Endothelial cell of umbilical vein (primary cell): ENCODE measurements at regions not wholly inside any gene's neighbourhood (a gene's known extent, or its start where the extent isn't known, plus 50 kb on each side); places are given as distances from the start of the nearest gene placed in this dataset.

Experiments
- BruUV-seq: library from RNA; stranded (reverse); fragments of 400-500 nt; replicated peaks from 2 replicates; lab custom pipeline; 2021; lab: Mats Ljungman, UMichigan
- CTCF ChIA-PET: fragments of 300-600, 350-600 bp; sonication (Branson Sonifier 250); formaldehyde crosslinking; loops from one replicate; lab custom pipeline; 2021; ENCODE audit warnings: antibody characterized with exemption, inconsistent platforms; lab: Charles Lee
- POLR2A ChIA-PET: fragments of 300-600, 350-600 bp; sonication (Branson Sonifier 250); formaldehyde crosslinking; loops from one replicate; lab custom pipeline; 2021; ENCODE audit warnings: antibody characterized with exemption, inconsistent platforms; lab: Charles Lee
- DNase-seq: peaks from one replicate; pipeline ENCODE4 v3.0.0-alpha.2; 2011; ENCODE audit warnings: low read depth, low spot score
- FAIRE-seq: peaks from 2 replicates; lab custom pipeline; 2011; peaks lifted over from hg19 to GRCh38; lab: Jason Lieb, UNC
- H2AFZ ChIP-seq: 2 replicates; pipeline ENCODE4 v1.6.0; 2012; ENCODE audit warnings: low read depth, low read length, control low read depth, inconsistent platforms
- H3K27ac ChIP-seq: 2 replicates; pipeline ENCODE4 v1.5.1; 2011; ENCODE audit warnings: low read depth, mild to moderate bottlenecking, control low read depth, low read length, moderate library complexity; ENCODE audit not compliant: insufficient read depth
- H3K27me3 ChIP-seq, 2 experiments: 2 replicates each; pipeline versions ENCODE4 v1.6.0 to v1.6.1; 2011; ENCODE audit warnings: low read length in 2 of 2, mixed read lengths in 1 of 2; ENCODE audit not compliant: control insufficient read depth in 2 of 2, insufficient read depth in 2 of 2
- H3K36me3 ChIP-seq, 2 experiments: 2 replicates in 1 of 2; 3 replicates in 1 of 2; pipeline ENCODE4 v1.5.1; 2011; ENCODE audit warnings: low read length in 2 of 2, mild to moderate bottlenecking in 1 of 2, moderate library complexity in 1 of 2; ENCODE audit not compliant: control insufficient read depth in 2 of 2, insufficient read depth in 2 of 2; ENCODE audit errors: extremely low read depth in 1 of 2
- H3K4me1 ChIP-seq: 3 replicates; pipeline ENCODE4 v1.5.1; 2011; ENCODE audit warnings: mild to moderate bottlenecking, low read length; ENCODE audit not compliant: control insufficient read depth, insufficient read depth; ENCODE audit errors: extremely low read depth
- H3K4me2 ChIP-seq: 2 replicates; pipeline ENCODE4 v1.6.1; 2011; ENCODE audit warnings: low read length, control low read depth, mixed read lengths; ENCODE audit not compliant: insufficient read depth
- H3K4me3 ChIP-seq, 3 experiments: fragments of 200-600 bp in 1 of 3; sonication (generic), shearing (Covaris generic) in 1 of 3; replicated peaks in 1 of 3; 2 replicates each; pipeline ENCODE4 v1.5.1; 2011 to 2016; ENCODE audit warnings: control low read depth in 3 of 3, low read length in 3 of 3, mild to moderate bottlenecking in 2 of 3, inconsistent platforms in 1 of 3, low read depth in 1 of 3, moderate library complexity in 1 of 3; ENCODE audit not compliant: insufficient read depth in 1 of 3
- H3K79me2 ChIP-seq: 2 replicates; pipeline ENCODE4 v1.6.0; 2012; ENCODE audit warnings: low read length, inconsistent platforms; ENCODE audit not compliant: control insufficient read depth, insufficient read depth
- H3K9ac ChIP-seq: replicated peaks from 2 replicates; pipeline ENCODE3; 2011; ENCODE audit warnings: low read length, control low read depth; ENCODE audit not compliant: insufficient read depth; ENCODE audit errors: extremely low read depth
- H3K9me1 ChIP-seq: replicated peaks from 3 replicates; pipeline ENCODE4 v1.6.0; 2011; ENCODE audit warnings: mild to moderate bottlenecking, low read length; ENCODE audit not compliant: control insufficient read depth, insufficient read depth; ENCODE audit errors: extremely low read depth
- H3K9me3 ChIP-seq: replicated peaks from 2 replicates; pipeline ENCODE4 v1.5.1; 2012; ENCODE audit warnings: low read length, inconsistent platforms; ENCODE audit not compliant: control insufficient read depth, insufficient read depth
- H4K20me1 ChIP-seq: replicated peaks from 2 replicates; pipeline ENCODE3; 2011; ENCODE audit warnings: mild to moderate bottlenecking, low read length; ENCODE audit not compliant: control insufficient read depth, insufficient read depth; ENCODE audit errors: extremely low read depth
- EZH2 ChIP-seq: IDR thresholded peaks from 2 replicates; pipeline ENCODE4 v1.6.1; 2012; ENCODE audit warnings: borderline replicate concordance, low read depth, mild to moderate bottlenecking, moderate library complexity, low read length, inconsistent platforms; ENCODE audit not compliant: severe bottlenecking
- FOS ChIP-seq: IDR thresholded peaks from 2 replicates; pipeline ENCODE4 v1.6.1; 2011; ENCODE audit warnings: mild to moderate bottlenecking, low read length, moderate library complexity, borderline replicate concordance; ENCODE audit not compliant: insufficient read depth
- GATA2 ChIP-seq: IDR thresholded peaks from 2 replicates; pipeline ENCODE4 v1.7.0; 2011; ENCODE audit warnings: low read depth, mild to moderate bottlenecking, moderate library complexity, mixed read lengths, low read length; ENCODE audit not compliant: insufficient read length, insufficient read depth
- JUN ChIP-seq: IDR thresholded peaks from 2 replicates; pipeline ENCODE4 v1.6.1; 2011; ENCODE audit warnings: borderline replicate concordance, low read depth; ENCODE audit not compliant: insufficient read length, insufficient read depth
- MYC ChIP-seq: IDR thresholded peaks from one replicate; pipeline ENCODE4 v1.6.1; 2011; ENCODE audit warnings: mild to moderate bottlenecking, low read depth, low read length
- POLR2A ChIP-seq: IDR thresholded peaks from 2 replicates; pipeline ENCODE4 v1.6.1; 2012; ENCODE audit warnings: low read depth, mild to moderate bottlenecking, control low read depth, low read length
- POLR2AphosphoS5 ChIP-seq: IDR thresholded peaks from 2 replicates; pipeline ENCODE4 v1.6.1; 2012; ENCODE audit warnings: low read depth, mild to moderate bottlenecking, control low read depth, low read length, moderate library complexity; ENCODE audit not compliant: insufficient read depth
- dilution Hi-C: fragments of 300-500 bp; cut with MboI; formaldehyde crosslinking; loops from one replicate; pipeline ENCODE4 v1.15.0; 2019; ENCODE audit warnings: low sequenced_read_pairs; ENCODE audit not compliant: extremely low pct_ligation_motif_present
- intact Hi-C: fragments of 100-400 bp; cut with micrococcal nuclease; formaldehyde crosslinking; loops from one replicate; pipeline ENCODE4 v1.10.0; 2022
- TF ChIP-seq, protein P1 (sequence below): IDR thresholded peaks from 2 replicates; pipeline ENCODE4 v1.6.1; 2011; ENCODE audit not compliant: insufficient read depth, insufficient read length
- TF ChIP-seq, protein P2 (sequence below), 2 donors: IDR thresholded peaks; 1 replicate in 1 of 2; 2 replicates in 1 of 2; pipeline ENCODE4 v1.5.1; 2011; ENCODE audit warnings: low read length in 2 of 2, mild to moderate bottlenecking in 2 of 2, moderate library complexity in 2 of 2, control low read depth in 1 of 2, inconsistent platforms in 1 of 2, low read depth in 1 of 2; ENCODE audit not compliant: insufficient read depth in 1 of 2; ENCODE audit errors: extremely low read depth in 1 of 2

DNA sequence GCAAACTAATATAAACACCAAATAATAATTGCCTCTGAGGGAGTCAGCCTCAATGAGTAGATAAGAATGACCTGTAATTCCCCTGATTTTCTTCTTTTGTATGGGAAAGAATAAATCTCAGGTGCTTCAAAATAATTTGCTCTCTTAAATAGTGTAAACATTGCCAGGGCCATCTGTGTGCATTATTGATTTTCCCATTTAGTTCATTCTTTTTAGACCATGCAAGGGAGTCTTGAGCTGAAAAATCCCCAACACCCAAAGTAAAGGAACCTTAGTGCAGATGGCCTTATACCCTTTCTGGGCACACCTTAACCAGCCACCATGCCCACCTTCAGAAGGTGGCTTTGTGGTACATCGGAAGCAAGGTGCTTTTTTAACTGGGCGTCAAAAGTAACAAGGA, 267.2 kb downstream of the TMEM114 start:
- ChIA-PET CTCF (no interaction called here), POLR2A (no interaction called here)
- Histone ChIP-seq H3K27ac (no peak overlapping the region), H3K4me1 (no peaks in the 10 kb centered on the region), H2AFZ (no peak overlapping the region), H3K4me2 (no peak overlapping the region), H3K79me2 (no peaks in the 10 kb centered on the region), H3K4me3 (no peak overlapping the region), H3K36me3 (no peaks in the 10 kb centered on the region), H3K9me3 (peaks cover 6% of the 10 kb centered on the region), H3K9ac (no peak overlapping the region), H3K27me3 (no peaks in the 10 kb centered on the region), H3K9me1 (no peaks in the 10 kb centered on the region), H4K20me1 (no peaks in the 10 kb centered on the region)
- no peak for TF ChIP-seq FOS
- TF ChIP-seq, protein P1, sequence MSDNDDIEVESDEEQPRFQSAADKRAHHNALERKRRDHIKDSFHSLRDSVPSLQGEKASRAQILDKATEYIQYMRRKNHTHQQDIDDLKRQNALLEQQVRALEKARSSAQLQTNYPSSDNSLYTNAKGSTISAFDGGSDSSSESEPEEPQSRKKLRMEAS = no peak
- TF ChIP-seq MYC = no peak
- DNase-seq (no peak), FAIRE-seq (no peak)
- BruUV-seq = no TSS peak
- dilution Hi-C loops = no loop called here
- intact Hi-C loops = no loop called here

DNA sequence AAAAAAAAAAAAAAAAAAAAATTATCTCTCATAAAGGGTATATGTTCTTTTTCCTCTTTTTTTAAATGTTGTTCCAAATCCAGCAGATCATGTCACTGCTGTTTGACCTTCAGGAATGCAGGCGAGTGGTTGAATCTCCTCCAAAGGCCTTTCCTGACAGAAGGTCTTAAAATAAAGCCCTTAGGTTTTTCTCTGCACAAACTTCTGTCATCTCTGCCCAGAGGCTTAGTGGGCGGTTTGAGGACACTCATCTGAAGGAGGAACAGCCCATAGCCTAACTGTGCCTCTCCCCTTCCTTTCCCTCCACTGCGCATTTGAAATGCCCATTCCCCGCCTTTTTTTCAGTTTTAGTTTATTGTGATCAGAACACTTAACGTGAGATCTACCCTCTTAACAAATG, 270.2 kb downstream of the TMEM114 start:
- H3K36me3 ChIP-seq = no peaks in the 10 kb centered on the region
- POLR2A ChIA-PET = no interaction called here
- H3K4me1 ChIP-seq = no peaks in the 10 kb centered on the region
- no peak overlapping the region for H3K9ac ChIP-seq
- no peaks in the 10 kb centered on the region for H3K9me1 ChIP-seq
- intact Hi-C loops = no loop called here
- H2AFZ ChIP-seq = no peak overlapping the region
- CTCF ChIA-PET = interaction anchor here (0.7 kb wide), 1 partner anchor 12 kb away, joined by 5 read pairs; no protein-coding TSS in a partner anchor
- no peak for FAIRE-seq
- no peaks in the 10 kb centered on the region for H3K27me3 ChIP-seq
- TF ChIP-seq FOS (no peak), MYC (no peak), JUN (no peak), EZH2 (no peak), POLR2A (no peak), POLR2AphosphoS5 (no peak), GATA2 (no peak)
- TF ChIP-seq, protein P2, sequence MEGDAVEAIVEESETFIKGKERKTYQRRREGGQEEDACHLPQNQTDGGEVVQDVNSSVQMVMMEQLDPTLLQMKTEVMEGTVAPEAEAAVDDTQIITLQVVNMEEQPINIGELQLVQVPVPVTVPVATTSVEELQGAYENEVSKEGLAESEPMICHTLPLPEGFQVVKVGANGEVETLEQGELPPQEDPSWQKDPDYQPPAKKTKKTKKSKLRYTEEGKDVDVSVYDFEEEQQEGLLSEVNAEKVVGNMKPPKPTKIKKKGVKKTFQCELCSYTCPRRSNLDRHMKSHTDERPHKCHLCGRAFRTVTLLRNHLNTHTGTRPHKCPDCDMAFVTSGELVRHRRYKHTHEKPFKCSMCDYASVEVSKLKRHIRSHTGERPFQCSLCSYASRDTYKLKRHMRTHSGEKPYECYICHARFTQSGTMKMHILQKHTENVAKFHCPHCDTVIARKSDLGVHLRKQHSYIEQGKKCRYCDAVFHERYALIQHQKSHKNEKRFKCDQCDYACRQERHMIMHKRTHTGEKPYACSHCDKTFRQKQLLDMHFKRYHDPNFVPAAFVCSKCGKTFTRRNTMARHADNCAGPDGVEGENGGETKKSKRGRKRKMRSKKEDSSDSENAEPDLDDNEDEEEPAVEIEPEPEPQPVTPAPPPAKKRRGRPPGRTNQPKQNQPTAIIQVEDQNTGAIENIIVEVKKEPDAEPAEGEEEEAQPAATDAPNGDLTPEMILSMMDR (IDR thresholded peaks at IDR 0.05; ENCODE audit: extremely low read depth in 1 of 2, insufficient read depth in 1 of 2, low read depth in 1 of 2, low read length in 2 of 2) = no peak
- TF ChIP-seq, protein P1 = no peak
- peaks cover 4% of the 10 kb centered on the region for H3K9me3 ChIP-seq
- H3K4me2 ChIP-seq = no peak overlapping the region
- H3K4me3 ChIP-seq = no peak overlapping the region
- dilution Hi-C loops = no loop called here
- H3K27ac ChIP-seq = no peak overlapping the region
- H4K20me1 ChIP-seq = no peaks in the 10 kb centered on the region
- no peaks in the 10 kb centered on the region for H3K79me2 ChIP-seq
- BruUV-seq = no TSS peak
- no peak for DNase-seq
